ENCODE measurements at regions not wholly inside any gene's neighbourhood (a gene's known extent, or its start where the extent isn't known, plus 50 kb on each side); places are given as distances from the start of the nearest gene placed in this dataset.

DNA sequence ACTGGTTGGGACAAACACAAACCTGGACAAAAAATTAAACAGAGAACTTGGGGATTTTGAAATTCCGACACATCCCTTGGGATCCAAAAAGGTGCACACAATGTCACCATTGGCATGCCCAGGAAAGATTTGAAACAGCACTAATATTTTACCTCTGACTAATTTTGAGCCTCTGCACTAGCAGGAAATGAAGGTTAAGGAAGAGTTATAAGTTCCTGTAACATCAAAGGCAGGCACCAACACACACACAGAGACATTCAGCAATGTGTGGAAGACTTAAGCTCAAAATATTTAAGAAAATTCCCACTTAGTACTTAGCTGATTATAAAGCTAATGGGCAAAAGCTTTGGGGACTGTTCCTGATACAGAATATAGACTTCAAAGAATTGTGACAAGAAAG lies 247.0 kb downstream of the CDH9 start:
- dilution Hi-C loops (cut with HindIII; ENCODE audit: low sequenced_read_pairs, unreplicated experiment) = no loop called here
- Histone ChIP-seq H4K5ac (ENCODE audit: low read depth, low read length) (no peak overlapping the region), H3K14ac (replicated peaks; ENCODE audit: low read depth, low read length) (no peak overlapping the region), H2BK5ac (ENCODE audit: low read depth, low read length, poor library complexity, severe bottlenecking) (no peak overlapping the region), H3K36me3 (ENCODE audit: control insufficient read depth, insufficient read depth, low read length) (no peaks in the 10 kb centered on the region), H2BK120ac (ENCODE audit: low read depth, low read length) (no peak overlapping the region), H2AFZ (replicated peaks; ENCODE audit: low read length, poor library complexity) (no peak overlapping the region), H3K9me1 (ENCODE audit: insufficient read depth, low read length) (no peaks in the 10 kb centered on the region), H3K9ac (ENCODE audit: low read depth, low read length) (no peak overlapping the region), H3K4me2 (ENCODE audit: low read depth, low read length) (no peak overlapping the region), H3K18ac (ENCODE audit: low read depth, low read length) (no peak overlapping the region), H2BK20ac (ENCODE audit: low read depth, low read length) (no peak overlapping the region), H3K4ac (ENCODE audit: low read depth, low read length) (no peak overlapping the region), H2AK5ac (ENCODE audit: low read depth, low read length) (no peak overlapping the region), H2BK15ac (ENCODE audit: low read depth, low read length) (no peak overlapping the region), H4K91ac (ENCODE audit: insufficient read depth, low read depth, low read length) (no peak overlapping the region), H3K27ac (ENCODE audit: insufficient read depth, low read length) (no peak overlapping the region), H3K4me1 (ENCODE audit: control insufficient read depth, insufficient read depth, low read length) (no peaks in the 10 kb centered on the region), H3K23ac (ENCODE audit: low read depth, low read length) (no peak overlapping the region), H4K8ac (ENCODE audit: low read depth in 2 of 2, low read length in 2 of 2) (no peak overlapping the region), H3K27me3 (ENCODE audit: control insufficient read depth, insufficient read depth, low read length) (no peaks in the 10 kb centered on the region), H3K4me3 (ENCODE audit: insufficient read depth, low read depth, low read length) (no peak overlapping the region), H3K79me1 (ENCODE audit: low read depth in 1 of 2, low read length in 2 of 2) (no peaks in the 10 kb centered on the region), H4K20me1 (ENCODE audit: insufficient read depth, low read length) (no peaks in the 10 kb centered on the region), H3K9me3 (ENCODE audit: control insufficient read depth, insufficient read depth, low read length) (no peaks in the 10 kb centered on the region), H2AK9ac (replicated peaks; ENCODE audit: low read depth, low read length, poor library complexity) (no peak overlapping the region), H3K56ac (ENCODE audit: extremely low read depth, insufficient read depth, low read length) (no peak overlapping the region)
- no TSS peak for BruUV-seq (replicated peaks)
- ATAC-seq (ENCODE audit: low read depth) = no peak
- ChIA-PET CTCF (no interaction called here), POLR2A (ENCODE audit: unreplicated experiment) (no interaction called here)
- TF ChIP-seq ELK1 (IDR thresholded peaks at IDR 0.05; ENCODE audit: borderline replicate concordance, low read depth, low read length) (no peak), RFX5 (IDR thresholded peaks at IDR 0.05; ENCODE audit: low read depth, low read length) (no peak), CTCF (conservative IDR thresholded peaks at IDR 0.05; ENCODE audit: low read depth, low read length) (no peak), CHD1 (IDR thresholded peaks at IDR 0.05; ENCODE audit: low read depth, low read length) (no peak), RAD21 (IDR thresholded peaks at IDR 0.05; ENCODE audit: low read length) (no peak), POLR2A (IDR thresholded peaks at IDR 0.05; ENCODE audit: low read depth, low read length) (no peak), RCOR1 (IDR thresholded peaks at IDR 0.05; ENCODE audit: insufficient replicate concordance, low read length) (no peak), NFE2L2 (IDR thresholded peaks at IDR 0.05; ENCODE audit: low read depth, low read length) (no peak), FOS (IDR thresholded peaks at IDR 0.05; ENCODE audit: low read depth, low read length) (no peak), MXI1 (IDR thresholded peaks at IDR 0.05; ENCODE audit: borderline replicate concordance, low read depth, low read length) (no peak), MAFK (IDR thresholded peaks at IDR 0.05; ENCODE audit: low read depth, low read length) (no peak), MAZ (IDR thresholded peaks at IDR 0.05; ENCODE audit: borderline replicate concordance, low read depth, low read length) (no peak), CEBPB (IDR thresholded peaks at IDR 0.05; ENCODE audit: low read depth, low read length) (no peak), BHLHE40 (IDR thresholded peaks at IDR 0.05; ENCODE audit: low read depth, low read length) (no peak), SMC3 (IDR thresholded peaks at IDR 0.05; ENCODE audit: low read depth, low read length) (no peak)
- TF ChIP-seq, protein P1, sequence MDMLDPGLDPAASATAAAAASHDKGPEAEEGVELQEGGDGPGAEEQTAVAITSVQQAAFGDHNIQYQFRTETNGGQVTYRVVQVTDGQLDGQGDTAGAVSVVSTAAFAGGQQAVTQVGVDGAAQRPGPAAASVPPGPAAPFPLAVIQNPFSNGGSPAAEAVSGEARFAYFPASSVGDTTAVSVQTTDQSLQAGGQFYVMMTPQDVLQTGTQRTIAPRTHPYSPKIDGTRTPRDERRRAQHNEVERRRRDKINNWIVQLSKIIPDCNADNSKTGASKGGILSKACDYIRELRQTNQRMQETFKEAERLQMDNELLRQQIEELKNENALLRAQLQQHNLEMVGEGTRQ (IDR thresholded peaks at IDR 0.05; ENCODE audit: low read depth, low read length) = no peak
- in situ Hi-C loops (cut with MboI; ENCODE audit: low sequenced_read_pairs) = no loop called here
- no CpG with 5 or more reads among the region's 1 CpG for WGBS, 2 experiments (ENCODE audit: extremely low coverage in 2 of 2, insufficient read length in 1 of 2)
- no peak for DNase-seq
- intact Hi-C loops (cut with micrococcal nuclease) = no loop called here

Data from IMR-90 (cell line).